GM06990 (cell line): ENCODE measurements at regions not wholly inside any gene's neighbourhood (a gene's known extent, or its start where the extent isn't known, plus 50 kb on each side); places are given as distances from the start of the nearest gene placed in this dataset.

ENCODE experiments used
- DNase-seq: peaks from one replicate; pipeline ENCODE4 v3.0.0-alpha.2; 2011; ENCODE audit not compliant: insufficient read length; ENCODE audit errors: extremely low read depth
- H3K27me3 ChIP-seq: replicated peaks from 2 replicates; pipeline ENCODE4 v1.6.0; 2011; ENCODE audit warnings: low read length; ENCODE audit not compliant: control insufficient read depth, insufficient read depth
- H3K36me3 ChIP-seq: 2 replicates; pipeline ENCODE4 v1.5.1; 2011; ENCODE audit warnings: low read length; ENCODE audit not compliant: control insufficient read depth, insufficient read depth
- H3K4me3 ChIP-seq: replicated peaks from 2 replicates; pipeline ENCODE4 v1.5.1; 2011; ENCODE audit warnings: low read depth, mild to moderate bottlenecking, control low read depth, low read length
- TF ChIP-seq, protein P1 (sequence below): IDR thresholded peaks from 2 replicates; pipeline ENCODE4 v1.5.1; 2011; ENCODE audit warnings: low read length, control low read depth, mild to moderate bottlenecking, inconsistent platforms; ENCODE audit not compliant: insufficient read depth, poor library complexity, severe bottlenecking

DNA sequence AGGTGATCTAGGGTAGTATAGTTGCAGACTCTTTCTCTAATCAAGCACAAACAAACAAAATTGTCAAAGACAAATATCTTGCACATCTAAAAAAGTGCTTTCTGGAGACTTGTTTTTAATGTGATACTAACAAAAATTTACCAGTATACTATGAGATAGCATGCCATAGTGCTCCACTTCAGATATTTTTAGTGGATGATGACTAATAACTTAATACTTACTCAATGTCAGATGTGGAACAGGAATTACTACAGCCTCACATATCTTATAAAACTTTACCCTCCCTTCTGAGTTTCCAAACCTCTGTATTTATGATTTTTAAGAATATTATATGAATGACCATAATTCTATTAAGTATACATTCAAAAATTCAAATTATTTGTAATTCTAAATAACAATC lies 1162.0 kb upstream of the SLC39A10 start:
- Histone ChIP-seq H3K4me3 (no peak overlapping the region), H3K36me3 (no peaks in the 10 kb centered on the region), H3K27me3 (no peaks in the 10 kb centered on the region)
- TF ChIP-seq, protein P1, sequence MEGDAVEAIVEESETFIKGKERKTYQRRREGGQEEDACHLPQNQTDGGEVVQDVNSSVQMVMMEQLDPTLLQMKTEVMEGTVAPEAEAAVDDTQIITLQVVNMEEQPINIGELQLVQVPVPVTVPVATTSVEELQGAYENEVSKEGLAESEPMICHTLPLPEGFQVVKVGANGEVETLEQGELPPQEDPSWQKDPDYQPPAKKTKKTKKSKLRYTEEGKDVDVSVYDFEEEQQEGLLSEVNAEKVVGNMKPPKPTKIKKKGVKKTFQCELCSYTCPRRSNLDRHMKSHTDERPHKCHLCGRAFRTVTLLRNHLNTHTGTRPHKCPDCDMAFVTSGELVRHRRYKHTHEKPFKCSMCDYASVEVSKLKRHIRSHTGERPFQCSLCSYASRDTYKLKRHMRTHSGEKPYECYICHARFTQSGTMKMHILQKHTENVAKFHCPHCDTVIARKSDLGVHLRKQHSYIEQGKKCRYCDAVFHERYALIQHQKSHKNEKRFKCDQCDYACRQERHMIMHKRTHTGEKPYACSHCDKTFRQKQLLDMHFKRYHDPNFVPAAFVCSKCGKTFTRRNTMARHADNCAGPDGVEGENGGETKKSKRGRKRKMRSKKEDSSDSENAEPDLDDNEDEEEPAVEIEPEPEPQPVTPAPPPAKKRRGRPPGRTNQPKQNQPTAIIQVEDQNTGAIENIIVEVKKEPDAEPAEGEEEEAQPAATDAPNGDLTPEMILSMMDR = no peak
- DNase-seq = no peak

DNA sequence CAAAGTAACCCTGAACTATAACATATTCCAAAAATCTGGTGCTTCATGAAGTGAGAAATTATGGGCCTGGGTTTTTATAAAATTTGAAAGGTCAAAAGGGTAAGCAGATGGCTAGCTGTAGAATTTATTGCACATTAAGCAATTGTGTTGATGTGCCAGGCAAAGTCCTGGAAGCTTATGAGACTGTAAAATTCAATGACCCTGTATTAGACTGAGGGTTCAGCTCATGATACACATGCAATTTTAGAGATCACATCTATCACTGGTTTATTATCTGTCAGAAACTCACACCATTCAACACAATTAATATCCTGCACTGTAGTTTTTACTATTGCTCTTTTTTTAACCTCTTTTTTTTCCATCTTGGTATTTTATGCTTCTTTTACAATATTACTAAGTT lies 1162.6 kb upstream of the SLC39A10 start:
- TF ChIP-seq, protein P1 = no peak

DNA sequence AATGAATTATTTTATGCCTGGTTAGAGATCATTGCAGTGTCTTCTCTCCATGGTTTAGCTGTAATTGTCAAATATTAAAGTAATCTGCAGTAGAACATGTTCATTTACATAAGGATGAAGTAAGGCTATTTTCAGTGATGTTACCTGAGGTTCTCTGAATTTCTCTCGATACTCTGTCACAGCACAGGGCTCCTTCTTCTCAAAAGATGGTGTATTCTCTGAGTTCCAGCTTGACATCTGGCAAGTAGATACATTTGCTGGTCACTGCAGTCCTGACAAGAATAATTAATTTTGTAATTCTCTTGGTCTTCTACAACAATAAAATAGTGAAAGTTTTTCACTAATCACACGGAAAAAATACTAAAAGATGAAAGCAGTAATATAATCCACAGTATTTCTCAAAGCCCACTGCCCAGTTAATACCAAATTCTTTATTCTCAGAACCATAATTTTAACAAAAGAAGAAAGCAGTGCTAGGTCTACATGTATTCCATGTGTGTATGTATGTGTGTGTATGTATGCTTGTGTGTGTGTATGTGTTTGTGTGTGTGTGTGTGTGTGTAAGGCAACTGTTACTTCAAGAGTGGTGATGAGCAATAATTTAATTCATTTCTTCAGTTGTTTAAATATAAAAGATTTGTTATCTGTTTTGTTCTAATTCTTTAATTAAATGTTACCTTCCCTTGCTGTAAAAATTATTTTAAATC lies 1165.5 kb upstream of the SLC39A10 start:
- TF ChIP-seq, protein P1 = no peak
- H3K36me3 ChIP-seq = no peaks in the 10 kb centered on the region
- DNase-seq = no peak
- H3K27me3 ChIP-seq = no peaks in the 10 kb centered on the region
- H3K4me3 ChIP-seq = no peak overlapping the region

More for the DNA sequence above, 1162.6 kb upstream of the SLC39A10 start:
- DNase-seq = no peak
- Histone ChIP-seq H3K36me3 (no peaks in the 10 kb centered on the region), H3K27me3 (no peaks in the 10 kb centered on the region), H3K4me3 (no peak overlapping the region)

DNA sequence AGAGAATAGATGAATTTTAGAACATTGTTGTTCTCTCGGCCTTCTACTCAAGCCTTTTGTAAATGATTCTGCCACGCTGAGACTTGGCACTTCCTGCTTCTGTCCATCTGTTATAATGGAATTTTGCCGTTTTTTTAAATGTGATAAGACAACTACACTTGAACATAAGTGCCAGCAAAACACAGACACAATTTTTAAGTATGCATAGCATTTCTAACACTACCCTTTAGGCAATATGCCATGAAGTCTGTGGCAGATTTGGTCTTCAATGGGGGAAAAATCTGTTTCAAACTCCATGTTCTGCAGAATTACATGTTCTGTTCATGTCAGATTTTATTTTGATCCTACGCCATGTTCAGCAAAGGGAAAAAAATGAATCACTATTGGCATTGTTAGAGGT lies 1170.7 kb upstream of the SLC39A10 start:
- Histone ChIP-seq H3K36me3 (no peaks in the 10 kb centered on the region), H3K27me3 (no peaks in the 10 kb centered on the region), H3K4me3 (no peak overlapping the region)
- TF ChIP-seq, protein P1 = no peak
- no peak for DNase-seq

DNA sequence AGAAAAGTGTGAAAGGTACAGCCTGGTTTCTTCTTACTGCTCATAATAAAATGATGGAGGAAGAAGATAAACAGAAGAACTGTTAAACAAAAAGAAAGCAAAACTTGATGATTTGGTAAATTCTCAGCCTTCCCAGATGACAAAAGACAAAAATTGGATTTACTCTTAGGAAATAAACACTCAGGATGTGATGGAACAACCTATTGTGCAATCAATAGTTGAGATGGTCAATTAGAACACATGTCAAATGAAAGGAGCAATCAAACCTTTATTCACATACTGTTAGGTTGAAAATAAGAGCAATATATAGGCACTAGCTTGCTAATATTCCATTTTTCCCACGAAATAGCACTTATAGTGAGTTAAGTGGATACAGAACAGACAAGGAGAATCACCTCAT lies 1174.0 kb upstream of the SLC39A10 start:
- H3K4me3 ChIP-seq = no peak overlapping the region
- TF ChIP-seq, protein P1 = no peak
- H3K36me3 ChIP-seq = no peaks in the 10 kb centered on the region
- H3K27me3 ChIP-seq = no peaks in the 10 kb centered on the region
- DNase-seq = no peak

DNA sequence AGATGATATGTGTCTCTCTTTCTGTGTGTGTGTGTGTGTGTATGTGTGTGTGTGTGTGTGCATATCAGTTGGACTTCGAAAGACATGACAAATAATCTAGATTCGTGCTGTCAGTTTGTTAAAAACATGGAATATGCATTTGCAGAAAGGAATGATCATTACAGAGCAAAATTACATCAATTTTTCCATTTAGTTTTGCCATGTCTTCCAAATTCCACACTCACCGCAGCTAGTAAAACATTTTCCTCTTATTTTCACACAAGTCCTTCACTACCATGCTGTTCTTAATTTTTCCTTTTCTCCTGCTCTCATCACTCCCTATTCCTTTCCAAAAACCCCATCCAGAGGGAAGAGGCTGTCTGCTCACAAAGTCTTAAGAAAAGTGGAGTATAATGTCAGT lies 1191.4 kb upstream of the SLC39A10 start:
- Histone ChIP-seq H3K27me3 (no peaks in the 10 kb centered on the region), H3K36me3 (no peaks in the 10 kb centered on the region), H3K4me3 (no peak overlapping the region)
- TF ChIP-seq, protein P1 = no peak
- DNase-seq = no peak
